HG03103 (cell line): ENCODE measurements at regions not wholly inside any gene's neighbourhood (a gene's known extent, or its start where the extent isn't known, plus 50 kb on each side); places are given as distances from the start of the nearest gene placed in this dataset.

Source experiments
- ATAC-seq: cut with Tn5 transposase; IDR thresholded peaks from one replicate; pipeline ENCODE4 v1.9.1; 2021; ENCODE audit warnings: low read depth; ENCODE audit not compliant: unreplicated experiment

DNA sequence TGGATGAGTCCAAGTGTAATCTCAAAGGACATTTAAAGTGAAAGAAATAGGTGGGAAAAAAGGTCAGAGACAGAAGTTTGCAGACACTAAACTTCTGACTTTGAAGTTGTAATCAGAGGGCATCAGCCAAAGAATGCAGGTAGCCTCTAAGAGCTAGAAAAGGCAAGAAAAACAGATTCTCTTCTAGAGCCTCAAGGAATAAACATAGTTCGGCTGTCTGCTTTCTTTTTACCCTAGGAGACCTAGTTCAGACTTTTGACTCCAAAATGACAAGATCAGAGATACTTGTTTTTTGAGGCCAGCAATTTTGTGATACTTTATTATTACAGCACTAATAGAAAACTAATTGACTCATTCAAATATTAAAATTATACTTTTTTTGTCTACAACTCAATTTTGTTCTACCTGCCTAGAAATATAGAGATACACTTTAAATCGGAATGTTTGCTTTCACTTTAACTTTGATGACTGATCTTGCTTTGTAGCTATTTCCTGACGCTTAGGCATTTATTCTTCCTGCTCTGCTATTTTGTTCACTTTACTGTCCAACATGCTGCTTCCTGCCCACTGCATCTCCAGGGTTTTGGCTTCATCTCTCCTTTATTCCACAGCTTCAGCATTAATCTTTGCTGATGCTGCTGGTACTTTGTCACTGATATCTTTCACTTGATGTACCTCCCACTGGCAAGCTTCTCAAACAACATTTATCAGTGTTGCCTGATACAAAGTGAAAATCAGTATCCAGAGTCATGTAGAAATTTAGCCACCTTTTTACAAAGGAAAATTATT, 272.5 kb downstream of the DSEL start:
- ATAC-seq: no peak

DNA sequence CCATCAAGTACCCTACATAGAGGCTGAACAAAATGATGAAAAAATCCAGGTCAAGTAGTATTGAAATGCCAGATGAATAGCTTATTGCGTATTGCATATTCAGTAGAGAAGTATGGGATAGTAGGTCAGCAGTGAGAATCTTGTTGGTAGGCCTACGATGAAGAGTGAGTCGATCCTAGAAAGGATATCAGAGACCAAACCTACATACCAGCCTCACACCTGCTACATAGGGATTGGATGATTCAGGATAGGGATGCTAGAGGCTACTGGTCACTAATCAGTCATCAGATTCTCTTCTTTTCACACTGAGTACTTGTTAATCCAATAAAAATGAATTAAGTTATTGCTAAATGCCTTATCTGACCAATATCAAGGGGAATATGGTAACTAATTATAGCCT, 274.5 kb downstream of the DSEL start:
- no peak for ATAC-seq

GRCh38 chr18:67241299-67241698, 275.2 kb downstream of the DSEL start:
- ATAC-seq: no peak

- ATAC-seq: no peak
Measured at GRCh38 chr18:67239826-67240225, 276.7 kb downstream of the DSEL start.

DNA sequence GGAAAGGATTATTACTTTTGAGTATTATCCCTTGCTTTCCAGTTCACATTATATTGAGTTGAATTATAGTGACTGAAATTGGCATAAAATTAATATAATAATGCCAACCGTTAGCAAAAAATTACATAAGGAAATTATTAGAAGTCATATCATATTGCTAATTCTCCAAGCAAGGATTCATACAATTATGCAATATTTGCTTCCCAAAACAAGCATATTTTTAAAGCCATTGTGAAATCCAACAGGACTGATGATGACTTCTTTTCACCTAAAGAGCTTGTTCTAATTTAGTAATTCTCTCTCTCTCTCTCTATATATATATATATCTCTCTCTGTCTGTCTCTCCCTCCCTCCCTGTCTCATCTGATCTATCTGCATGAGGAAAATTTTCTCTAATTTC, 283.5 kb downstream of the DSEL start:
- ATAC-seq: no peak

DNA sequence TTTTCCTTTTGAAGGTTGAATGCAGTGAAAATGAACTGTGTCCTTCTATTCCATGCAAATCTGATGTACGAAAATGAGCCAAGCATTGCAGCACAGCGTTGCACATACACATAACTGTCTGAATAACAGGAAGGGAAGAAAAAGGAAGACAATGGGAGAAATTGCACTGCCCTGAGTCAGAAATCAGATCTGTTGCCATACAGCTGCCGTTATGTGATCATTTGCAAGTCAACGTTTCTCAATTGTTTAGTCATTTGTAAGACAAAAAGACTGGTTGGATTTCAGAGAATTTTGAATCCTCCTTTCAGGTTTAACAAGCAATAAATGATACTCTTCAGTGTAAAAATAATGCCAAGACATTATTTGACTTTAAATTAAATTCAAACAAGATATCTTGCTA, 284.1 kb downstream of the DSEL start:
- ATAC-seq: no peak

DNA sequence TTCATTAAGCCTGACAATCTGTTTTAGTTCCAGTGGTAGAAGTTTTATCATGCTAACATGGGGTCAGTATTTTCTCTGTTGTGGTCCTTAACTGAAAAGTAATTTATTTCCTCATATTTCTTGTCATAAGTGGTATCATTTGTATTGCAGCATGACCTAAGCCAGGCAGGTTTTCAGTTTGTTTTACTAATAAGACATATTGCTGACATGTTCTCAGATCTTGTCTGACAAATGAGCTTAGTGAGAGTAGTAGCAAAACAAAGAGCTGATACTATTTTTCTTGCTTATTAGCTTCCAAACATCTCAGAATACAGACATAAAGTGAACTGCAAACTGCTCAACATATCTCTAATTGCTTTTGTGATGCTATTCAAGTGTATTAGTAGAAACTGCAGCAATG, 293.6 kb downstream of the DSEL start:
- no peak for ATAC-seq

GRCh38 chr18:67219821-67220220, 296.7 kb downstream of the DSEL start:
- ATAC-seq: no peak

DNA sequence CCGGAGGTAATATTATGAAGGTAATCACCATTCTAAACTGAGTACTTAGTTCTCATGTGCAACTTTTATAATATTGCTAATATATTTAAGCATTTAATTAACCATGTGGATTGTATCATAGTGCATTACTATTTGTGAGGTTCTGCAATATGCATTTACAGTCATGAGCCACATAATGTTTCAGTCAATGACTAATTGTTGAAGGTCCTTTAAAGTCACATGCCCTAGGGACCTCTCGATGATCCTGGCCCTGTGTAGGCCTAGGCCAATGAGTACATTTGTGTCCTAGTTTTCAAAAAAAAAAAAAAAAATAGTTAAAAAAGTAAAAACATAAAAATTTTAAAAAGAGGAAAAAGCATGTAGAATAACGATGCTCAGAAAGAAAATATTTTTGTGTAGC, 298.0 kb downstream of the DSEL start:
- ATAC-seq: no peak

- ATAC-seq: peak; percentile 79
Measured at GRCh38 chr18:67217551-67218166, 298.9 kb downstream of the DSEL start.

GRCh38 chr18:67216846-67217245, 299.7 kb downstream of the DSEL start:
- no peak for ATAC-seq

- ATAC-seq: no peak
Measured at GRCh38 chr18:67215686-67216085, 300.8 kb downstream of the DSEL start.

DNA sequence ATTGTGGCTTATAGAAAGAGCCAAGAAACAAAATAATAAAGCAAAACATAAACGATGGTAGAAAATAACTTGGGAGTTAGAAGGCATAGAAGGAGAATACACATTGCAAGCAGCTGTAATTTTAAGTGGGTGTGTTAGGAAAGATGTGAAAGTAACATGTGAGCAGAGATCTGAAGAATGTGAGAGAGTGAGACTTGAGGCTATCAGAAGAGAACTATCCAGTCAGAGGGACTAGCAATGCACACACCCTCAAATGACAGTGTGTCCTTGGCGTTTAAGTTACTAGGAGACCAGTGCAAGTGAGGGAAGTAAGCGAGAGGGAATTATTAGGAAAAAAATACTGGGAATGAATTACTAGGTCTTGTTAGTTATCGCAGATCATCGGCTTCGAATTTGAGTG, 304.9 kb downstream of the DSEL start:
- ATAC-seq: no peak

DNA sequence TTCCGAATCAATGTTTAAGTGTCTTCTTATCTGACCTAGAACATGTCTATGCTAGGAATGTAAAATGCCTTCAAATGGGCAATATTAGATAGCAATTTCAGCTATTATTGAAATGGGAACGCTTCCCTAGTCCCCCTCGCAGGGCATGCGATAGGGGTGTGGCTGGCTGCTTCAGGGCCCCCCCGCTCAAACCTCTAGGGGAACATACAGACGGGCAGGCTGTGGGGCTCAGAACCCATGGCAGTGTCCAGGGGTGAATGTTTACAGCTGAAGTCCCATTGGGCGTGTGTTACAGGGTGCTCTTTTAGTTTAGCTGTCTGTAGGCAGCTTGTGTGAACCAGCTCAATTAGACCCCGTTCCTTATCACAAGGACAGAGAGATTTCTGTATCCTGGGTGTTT, 315.9 kb downstream of the DSEL start:
- peak; percentile 12 for ATAC-seq

DNA sequence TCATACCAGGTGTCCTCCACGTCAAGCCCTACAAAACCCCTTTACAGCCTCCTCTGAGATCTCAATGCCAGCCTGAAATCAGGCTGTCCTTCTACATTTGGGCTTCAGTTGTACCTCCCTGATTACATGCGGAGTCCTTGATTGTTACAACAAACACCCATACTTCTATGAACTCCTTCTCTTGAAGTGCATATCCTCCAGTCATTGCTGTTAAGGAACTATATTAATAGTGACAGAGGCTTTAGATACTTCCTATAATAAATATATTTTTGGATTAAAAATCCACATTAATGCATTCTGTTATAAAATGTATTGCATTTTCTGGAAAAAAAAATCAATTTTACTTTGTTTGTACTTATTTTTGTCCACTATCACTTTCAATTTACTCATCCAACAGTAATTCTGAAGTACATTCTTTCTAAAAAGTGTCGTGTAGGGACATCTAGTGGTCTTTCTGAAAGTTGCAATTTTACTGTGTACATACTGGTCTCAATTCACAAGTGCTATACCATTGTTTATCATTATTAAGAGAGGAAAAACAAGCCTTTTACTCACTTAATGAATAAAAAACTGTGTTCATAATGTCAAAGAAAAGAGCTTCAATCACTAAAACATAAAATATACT, 316.4 kb downstream of the DSEL start:
- ATAC-seq: peak; percentile 95

GRCh38 chr18:67194886-67195285, 321.6 kb downstream of the DSEL start:
- no peak for ATAC-seq

- ATAC-seq: no peak
Measured at GRCh38 chr18:67192535-67192934, 324.0 kb downstream of the DSEL start.

GRCh38 chr18:67183398-67183797, 333.1 kb downstream of the DSEL start:
- ATAC-seq: no peak

DNA sequence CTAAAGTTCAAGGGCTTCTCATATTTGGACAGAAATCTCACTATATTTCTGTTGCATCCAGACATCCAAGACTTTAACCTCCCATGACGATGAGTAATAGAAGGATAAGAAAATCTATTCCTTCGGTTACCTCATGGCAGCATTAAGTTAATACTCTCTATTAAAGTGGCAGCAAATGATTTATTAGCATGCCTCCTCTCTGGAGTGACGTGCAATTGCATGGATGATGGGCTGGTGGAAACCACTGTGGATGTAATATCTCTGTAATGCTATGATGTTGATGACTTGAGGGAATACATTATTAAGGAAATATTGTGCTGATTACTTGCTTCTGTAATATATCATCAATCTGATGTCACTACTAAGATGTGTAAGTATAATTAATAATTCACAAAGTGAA, 336.8 kb downstream of the DSEL start:
- no peak for ATAC-seq

DNA sequence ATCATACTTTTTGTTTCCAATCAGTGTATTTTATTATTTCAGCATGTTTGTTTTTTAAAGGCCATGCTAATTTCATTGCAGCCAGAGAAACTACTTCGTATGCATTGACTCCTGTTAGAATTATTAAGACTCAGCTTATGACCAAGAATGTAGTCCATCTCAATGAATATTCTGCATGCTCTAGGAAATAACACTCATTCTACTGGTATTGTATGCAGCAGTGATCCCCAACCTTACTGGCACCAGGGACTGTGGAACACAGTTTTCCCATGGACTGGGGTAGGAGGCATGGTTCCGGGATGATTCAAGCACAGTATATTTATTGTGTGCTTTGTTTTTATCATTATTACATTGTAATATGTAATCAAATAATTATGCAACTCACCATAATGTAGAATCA, 356.9 kb downstream of the DSEL start:
- ATAC-seq: no peak

DNA sequence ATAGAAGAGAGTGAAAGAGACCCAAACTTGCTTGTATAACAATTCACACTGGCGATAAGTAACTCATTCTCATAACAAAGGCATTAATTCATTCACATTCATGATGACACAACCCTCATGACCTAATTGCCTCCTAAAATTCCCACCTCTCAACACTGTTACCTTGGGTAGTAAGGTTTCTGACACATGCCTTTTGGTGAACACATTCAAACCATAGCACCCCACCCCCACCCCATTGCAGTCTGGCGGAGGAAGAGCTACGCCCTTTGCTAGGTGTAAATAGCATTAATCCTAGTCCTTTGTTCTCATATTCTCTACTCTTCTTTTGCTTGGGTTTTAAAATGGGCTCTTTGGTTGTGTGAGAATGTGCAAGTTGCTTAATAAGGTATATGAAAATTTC, 361.5 kb downstream of the DSEL start:
- no peak for ATAC-seq

DNA sequence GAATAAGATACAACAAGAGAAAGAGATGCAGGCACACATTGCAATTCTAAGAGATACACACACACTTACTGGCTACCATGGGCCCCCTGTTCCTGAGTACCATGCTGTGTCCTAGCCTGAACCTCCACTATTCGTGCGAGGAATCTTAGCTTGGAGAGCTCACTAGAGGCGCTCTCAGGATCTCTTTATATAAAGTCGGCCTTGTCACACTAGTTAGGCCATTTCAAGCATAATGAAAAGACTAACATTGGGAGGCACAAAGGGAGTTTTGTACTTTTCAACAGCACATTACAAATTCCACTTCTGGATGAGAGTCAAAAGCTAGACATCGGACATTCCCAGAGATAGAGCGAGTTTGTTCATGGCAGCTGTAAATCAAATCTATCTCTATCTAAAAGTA, 365.2 kb downstream of the DSEL start:
- ATAC-seq: no peak
